HepG2 (cell line): ENCODE measurements at regions not wholly inside any gene's neighbourhood (a gene's known extent, or its start where the extent isn't known, plus 50 kb on each side); places are given as distances from the start of the nearest gene placed in this dataset.

ENCODE experiments used
- ATAC-seq: fragments of 200-7000 bp; cut with Tn5 transposase; 3 replicates; pipeline ENCODE4 v1.9.1; 2020; ENCODE audit warnings: mild to moderate bottlenecking, moderate library complexity
- BruUV-seq: library from RNA; stranded (reverse); fragments of 400-500 nt; replicated peaks from 2 replicates; lab custom pipeline; 2021; lab: Mats Ljungman, UMichigan
- CTCF ChIA-PET: fragments of 300-600 bp; formaldehyde crosslinking; extraction: SDS; loops from one replicate; lab custom pipeline; 2021; ENCODE audit warnings: low total read pairs, inconsistent platforms, low intra/inter-chr PET ratio; lab: Yijun Ruan, JAX
- POLR2A ChIA-PET: fragments of 350-600 bp; sonication (Branson Sonifier 250); formaldehyde crosslinking; loops from one replicate; lab custom pipeline; 2020; ENCODE audit warnings: antibody characterized with exemption, inconsistent platforms; lab: Yijun Ruan, JAX
- DNase-seq: peaks from one replicate; pipeline ENCODE4 v3.0.0-alpha.2; 2015; ENCODE audit warnings: low spot score
- FAIRE-seq: peaks from 3 replicates; lab custom pipeline; 2011; peaks lifted over from hg19 to GRCh38; lab: Jason Lieb, UNC
- H2AFZ ChIP-seq: one replicate; pipeline ENCODE4 v1.6.1; 2011; ENCODE audit warnings: low read length, inconsistent platforms
- H3K27ac ChIP-seq: fragments of 300-600 bp; 3 replicates; pipeline ENCODE4 v1.8.0; 2011; ENCODE audit warnings: mixed run types, mild to moderate bottlenecking, mixed read lengths, low read length, inconsistent platforms; ENCODE audit not compliant: insufficient read depth; ENCODE audit errors: extremely low read length
- H3K27me3 ChIP-seq, 2 experiments: fragments of 200-600 bp in 1 of 2; 2 replicates in 1 of 2; 3 replicates in 1 of 2; pipeline versions ENCODE4 v1.6.0 to v1.8.0; 2011; ENCODE audit warnings: low read length in 2 of 2, mild to moderate bottlenecking in 2 of 2, moderate library complexity in 2 of 2, inconsistent platforms in 1 of 2; ENCODE audit not compliant: insufficient read depth in 2 of 2, control insufficient read depth in 1 of 2
- H3K36me3 ChIP-seq, 2 experiments: fragments of 200-600 bp in 1 of 2; replicated peaks in 1 of 2; 2 replicates in 1 of 2; 3 replicates in 1 of 2; pipeline versions ENCODE4 v1.5.1 to v1.8.0; 2011; ENCODE audit warnings: low read length in 2 of 2, inconsistent platforms in 1 of 2; ENCODE audit not compliant: insufficient read depth in 2 of 2, control insufficient read depth in 1 of 2
- H3K4me1 ChIP-seq: 2 replicates; pipeline ENCODE4 v1.5.1; 2012; ENCODE audit warnings: low read length, inconsistent platforms; ENCODE audit not compliant: insufficient read depth
- H3K4me2 ChIP-seq: 2 replicates; pipeline ENCODE4 v1.6.0; 2011; ENCODE audit warnings: low read depth, low read length, inconsistent platforms
- H3K4me3 ChIP-seq, 3 experiments: fragments of 200-600 bp in 1 of 3; sonication (generic), shearing (Covaris generic) in 1 of 3; replicated peaks in 1 of 3; 2 replicates each; pipeline ENCODE4 v1.5.1; 2011 to 2016; ENCODE audit warnings: low read length in 3 of 3, inconsistent platforms in 2 of 3, low read depth in 2 of 3, mild to moderate bottlenecking in 2 of 3, control low read depth in 1 of 3, mixed read lengths in 1 of 3; ENCODE audit not compliant: insufficient read depth in 1 of 3
- H3K79me2 ChIP-seq: one replicate; pipeline ENCODE4 v1.6.1; 2011; ENCODE audit warnings: low read length, inconsistent platforms; ENCODE audit not compliant: insufficient read depth
- H3K9ac ChIP-seq: 2 replicates; pipeline ENCODE4 v1.6.0; 2011; ENCODE audit warnings: mild to moderate bottlenecking, low read depth, low read length, inconsistent platforms; ENCODE audit not compliant: insufficient read depth
- H3K9me3 ChIP-seq: 2 replicates; pipeline ENCODE4 v1.5.1; 2012; ENCODE audit warnings: mild to moderate bottlenecking, low read length
- H4K20me1 ChIP-seq: 2 replicates; pipeline ENCODE4 v1.6.0; 2011; ENCODE audit warnings: inconsistent platforms, mild to moderate bottlenecking, low read length, moderate library complexity; ENCODE audit not compliant: insufficient read depth
- GABPB1 ChIP-seq: IDR thresholded peaks from 2 replicates; pipeline ENCODE4 v1.6.1; 2016; ENCODE audit warnings: mild to moderate bottlenecking, missing genetic modification reagents, moderate library complexity, missing compliant biosample characterization
- HOXA7 ChIP-seq: sonication (generic); formaldehyde crosslinking; IDR thresholded peaks from 2 replicates; pipeline ENCODE4 v1.8.1; 2022; ENCODE audit warnings: mild to moderate bottlenecking, missing genetic modification reagents, moderate library complexity
- JUND ChIP-seq: sonication (generic); formaldehyde crosslinking; IDR thresholded peaks from 2 replicates; pipeline ENCODE4 v1.8.0; 2022; ENCODE audit warnings: mild to moderate bottlenecking, missing genetic modification reagents
- NFE2L1 ChIP-seq: sonication (generic); formaldehyde crosslinking; IDR thresholded peaks from 2 replicates; pipeline ENCODE4 v1.4.0; 2020; ENCODE audit warnings: missing genetic modification reagents, mild to moderate bottlenecking, borderline replicate concordance
- SAFB2 ChIP-seq: sonication (generic); formaldehyde crosslinking; IDR thresholded peaks from 2 replicates; pipeline ENCODE4 v1.5.1; 2020; ENCODE audit warnings: missing genetic modification reagents, low read depth, mild to moderate bottlenecking, borderline replicate concordance
- SP140L ChIP-seq: sonication (generic); formaldehyde crosslinking; IDR thresholded peaks from 2 replicates; pipeline ENCODE4 v1.4.0; 2020; ENCODE audit warnings: missing genetic modification reagents, borderline replicate concordance
- TEAD3 ChIP-seq: optimal IDR thresholded peaks from 2 replicates; pipeline ENCODE3; 2016; ENCODE audit warnings: borderline replicate concordance
- ZFP36L2 ChIP-seq: sonication (generic); formaldehyde crosslinking; IDR thresholded peaks from 2 replicates; pipeline ENCODE4 v1.4.0; 2020; ENCODE audit warnings: missing genetic modification reagents
- ZFY ChIP-seq: sonication (generic); formaldehyde crosslinking; IDR thresholded peaks from 2 replicates; pipeline ENCODE4 v1.4.0; 2020; ENCODE audit warnings: missing genetic modification reagents
- ZNF224 ChIP-seq: sonication (generic); formaldehyde crosslinking; IDR thresholded peaks from 2 replicates; pipeline ENCODE4 v1.5.0; 2020; ENCODE audit warnings: mild to moderate bottlenecking, missing genetic modification reagents
- ZNF468 ChIP-seq: sonication (generic); formaldehyde crosslinking; IDR thresholded peaks from 2 replicates; pipeline ENCODE4 v1.8.0; 2022; ENCODE audit warnings: mild to moderate bottlenecking, moderate library complexity, missing genetic modification reagents
- ZNF501 ChIP-seq: sonication (generic); formaldehyde crosslinking; IDR thresholded peaks from 2 replicates; pipeline ENCODE4 v1.5.1; 2020; ENCODE audit warnings: mild to moderate bottlenecking, moderate library complexity, missing genetic modification reagents
- ZNF816 ChIP-seq: sonication (generic); formaldehyde crosslinking; IDR thresholded peaks from 2 replicates; pipeline ENCODE4 v1.8.0; 2022; ENCODE audit warnings: missing genetic modification reagents, mild to moderate bottlenecking, borderline replicate concordance
- WGBS: methylation state at CpG from one replicate; pipeline ENCODE4 v1.1.6; 2017; ENCODE audit warnings: low lambda C conversion rate; 5-methylcytosine and 5-hydroxymethylcytosine counted together
- in situ Hi-C: cut with HindIII; loops from 2 replicates; pipeline ENCODE4 v1.10.0; 2017; ENCODE audit warnings: low pct_unique_long_range_greater_than_20kb; ENCODE audit not compliant: extremely low pct_ligation_motif_present
- intact Hi-C: fragments of 100-400 bp; cut with micrococcal nuclease; formaldehyde crosslinking; loops from one replicate; pipeline ENCODE4 v1.10.0; 2022; ENCODE audit not compliant: unreplicated experiment
- TF ChIP-seq, protein P1 (sequence below): sonication (generic); formaldehyde crosslinking; IDR thresholded peaks from 2 replicates; pipeline ENCODE4 v1.8.0; 2022; ENCODE audit warnings: mild to moderate bottlenecking, missing genetic modification reagents
- TF ChIP-seq, protein P2 (sequence below): sonication (generic); formaldehyde crosslinking; IDR thresholded peaks from 2 replicates; pipeline ENCODE4 v1.4.0; 2020; ENCODE audit warnings: mild to moderate bottlenecking, missing genetic modification reagents, borderline replicate concordance
- TF ChIP-seq, protein P3 (sequence below): sonication (generic); formaldehyde crosslinking; IDR thresholded peaks from 2 replicates; pipeline ENCODE4 v1.4.0; 2020; ENCODE audit warnings: missing genetic modification reagents

DNA sequence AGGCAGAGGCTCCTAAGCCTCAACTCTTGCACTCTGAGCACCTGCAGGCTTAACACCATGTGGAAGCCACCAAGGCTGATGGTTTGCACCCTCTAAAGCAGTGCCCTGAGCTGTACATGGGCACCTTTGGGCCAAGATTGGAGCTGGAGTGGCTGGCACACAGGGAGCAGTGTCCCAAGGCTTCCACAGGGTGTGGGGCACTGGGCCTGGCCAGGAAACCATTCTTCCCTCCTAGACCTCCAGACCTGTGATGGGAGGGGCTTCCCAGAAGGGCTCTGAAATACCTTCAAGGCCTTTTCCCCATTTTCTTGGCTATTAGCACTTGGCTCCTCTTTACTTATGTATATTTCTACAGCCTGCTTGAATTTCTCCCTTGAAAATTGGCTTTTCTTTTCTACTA is 67.9 kb upstream of the PPM1J start (continued):
- TF ChIP-seq, protein P1, sequence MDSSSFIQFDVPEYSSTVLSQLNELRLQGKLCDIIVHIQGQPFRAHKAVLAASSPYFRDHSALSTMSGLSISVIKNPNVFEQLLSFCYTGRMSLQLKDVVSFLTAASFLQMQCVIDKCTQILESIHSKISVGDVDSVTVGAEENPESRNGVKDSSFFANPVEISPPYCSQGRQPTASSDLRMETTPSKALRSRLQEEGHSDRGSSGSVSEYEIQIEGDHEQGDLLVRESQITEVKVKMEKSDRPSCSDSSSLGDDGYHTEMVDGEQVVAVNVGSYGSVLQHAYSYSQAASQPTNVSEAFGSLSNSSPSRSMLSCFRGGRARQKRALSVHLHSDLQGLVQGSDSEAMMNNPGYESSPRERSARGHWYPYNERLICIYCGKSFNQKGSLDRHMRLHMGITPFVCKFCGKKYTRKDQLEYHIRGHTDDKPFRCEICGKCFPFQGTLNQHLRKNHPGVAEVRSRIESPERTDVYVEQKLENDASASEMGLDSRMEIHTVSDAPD (CRISPR knock-in tag): no peak
- TF ChIP-seq, all 625 proteins: peak for 0

DNA sequence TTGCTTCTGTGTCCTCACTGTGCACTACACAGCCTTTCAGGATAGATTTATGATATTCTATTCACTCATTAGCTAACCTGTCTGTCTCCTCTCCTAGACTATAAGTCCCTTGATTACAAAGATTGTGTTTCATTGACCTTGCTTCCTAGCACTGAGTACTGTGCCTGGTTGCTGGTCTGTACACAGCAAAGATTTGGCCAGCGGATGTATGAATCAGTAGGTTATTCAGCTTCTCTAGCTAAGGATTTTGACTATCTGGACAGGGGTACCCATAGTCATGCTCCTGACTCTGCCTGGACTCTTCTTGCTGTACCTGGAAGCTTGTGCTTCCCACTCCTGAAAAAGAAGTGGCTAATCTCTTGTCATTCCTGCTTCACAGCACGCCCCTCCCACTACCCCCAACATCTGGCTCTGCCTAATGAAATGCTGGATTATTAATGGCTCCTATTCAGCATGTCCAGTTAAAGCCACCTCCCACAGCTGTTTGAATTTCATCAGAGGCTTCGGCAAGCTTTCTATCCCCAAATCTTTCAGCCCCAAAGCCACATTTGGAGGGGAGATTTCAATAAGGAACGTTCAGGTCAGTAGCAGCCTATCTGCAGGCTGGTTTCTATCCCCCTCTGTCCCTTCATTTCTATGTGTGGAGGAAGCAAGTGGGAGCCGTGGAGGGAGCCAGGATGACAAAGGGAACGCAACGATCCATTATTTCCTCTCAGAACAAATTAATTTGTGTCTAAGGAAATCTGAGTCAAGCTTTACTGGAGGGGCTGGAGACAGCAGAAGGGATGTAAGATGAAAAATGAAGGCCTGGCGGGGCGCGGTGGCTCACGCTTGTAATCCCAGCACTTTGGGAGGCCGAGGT is 64.8 kb upstream of the PPM1J start:
- in situ Hi-C loops (no loop called here), intact Hi-C loops (no loop called here)
- 44% methylated on average over 12 of the region's 12 CpGs for WGBS
- no peak overlapping the region for H3K27ac ChIP-seq
- ATAC-seq (no peak), FAIRE-seq (no peak), DNase-seq (no peak)
- no peaks in the 10 kb centered on the region for H4K20me1 ChIP-seq
- no peaks in the 10 kb centered on the region for H3K27me3 ChIP-seq
- CTCF ChIA-PET: no interaction called here
- H3K9ac ChIP-seq: no peak overlapping the region
- no peaks in the 10 kb centered on the region for H3K79me2 ChIP-seq
- TF ChIP-seq HOXA7 (no peak), GABPB1 (CRISPR knock-in tag) (no peak), ZFP36L2 (CRISPR knock-in tag) (no peak), ZNF468 (CRISPR knock-in tag) (no peak), TEAD3 (no peak), JUND (CRISPR knock-in tag) (no peak), SP140L (no peak), ZNF501 (CRISPR knock-in tag) (no peak), ZFY (CRISPR knock-in tag) (no peak), SAFB2 (no peak), ZNF816 (no peak), ZNF224 (no peak), NFE2L1 (CRISPR knock-in tag) (no peak)
- TF ChIP-seq, protein P2, sequence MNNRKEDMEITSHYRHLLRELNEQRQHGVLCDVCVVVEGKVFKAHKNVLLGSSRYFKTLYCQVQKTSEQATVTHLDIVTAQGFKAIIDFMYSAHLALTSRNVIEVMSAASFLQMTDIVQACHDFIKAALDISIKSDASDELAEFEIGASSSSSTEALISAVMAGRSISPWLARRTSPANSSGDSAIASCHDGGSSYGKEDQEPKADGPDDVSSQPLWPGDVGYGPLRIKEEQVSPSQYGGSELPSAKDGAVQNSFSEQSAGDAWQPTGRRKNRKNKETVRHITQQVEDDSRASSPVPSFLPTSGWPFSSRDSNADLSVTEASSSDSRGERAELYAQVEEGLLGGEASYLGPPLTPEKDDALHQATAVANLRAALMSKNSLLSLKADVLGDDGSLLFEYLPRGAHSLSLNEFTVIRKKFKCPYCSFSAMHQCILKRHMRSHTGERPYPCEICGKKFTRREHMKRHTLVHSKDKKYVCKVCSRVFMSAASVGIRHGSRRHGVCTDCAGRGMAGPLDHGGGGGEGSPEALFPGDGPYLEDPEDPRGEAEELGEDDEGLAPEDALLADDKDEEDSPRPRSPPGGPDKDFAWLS: no peak
- TF ChIP-seq, protein P3, sequence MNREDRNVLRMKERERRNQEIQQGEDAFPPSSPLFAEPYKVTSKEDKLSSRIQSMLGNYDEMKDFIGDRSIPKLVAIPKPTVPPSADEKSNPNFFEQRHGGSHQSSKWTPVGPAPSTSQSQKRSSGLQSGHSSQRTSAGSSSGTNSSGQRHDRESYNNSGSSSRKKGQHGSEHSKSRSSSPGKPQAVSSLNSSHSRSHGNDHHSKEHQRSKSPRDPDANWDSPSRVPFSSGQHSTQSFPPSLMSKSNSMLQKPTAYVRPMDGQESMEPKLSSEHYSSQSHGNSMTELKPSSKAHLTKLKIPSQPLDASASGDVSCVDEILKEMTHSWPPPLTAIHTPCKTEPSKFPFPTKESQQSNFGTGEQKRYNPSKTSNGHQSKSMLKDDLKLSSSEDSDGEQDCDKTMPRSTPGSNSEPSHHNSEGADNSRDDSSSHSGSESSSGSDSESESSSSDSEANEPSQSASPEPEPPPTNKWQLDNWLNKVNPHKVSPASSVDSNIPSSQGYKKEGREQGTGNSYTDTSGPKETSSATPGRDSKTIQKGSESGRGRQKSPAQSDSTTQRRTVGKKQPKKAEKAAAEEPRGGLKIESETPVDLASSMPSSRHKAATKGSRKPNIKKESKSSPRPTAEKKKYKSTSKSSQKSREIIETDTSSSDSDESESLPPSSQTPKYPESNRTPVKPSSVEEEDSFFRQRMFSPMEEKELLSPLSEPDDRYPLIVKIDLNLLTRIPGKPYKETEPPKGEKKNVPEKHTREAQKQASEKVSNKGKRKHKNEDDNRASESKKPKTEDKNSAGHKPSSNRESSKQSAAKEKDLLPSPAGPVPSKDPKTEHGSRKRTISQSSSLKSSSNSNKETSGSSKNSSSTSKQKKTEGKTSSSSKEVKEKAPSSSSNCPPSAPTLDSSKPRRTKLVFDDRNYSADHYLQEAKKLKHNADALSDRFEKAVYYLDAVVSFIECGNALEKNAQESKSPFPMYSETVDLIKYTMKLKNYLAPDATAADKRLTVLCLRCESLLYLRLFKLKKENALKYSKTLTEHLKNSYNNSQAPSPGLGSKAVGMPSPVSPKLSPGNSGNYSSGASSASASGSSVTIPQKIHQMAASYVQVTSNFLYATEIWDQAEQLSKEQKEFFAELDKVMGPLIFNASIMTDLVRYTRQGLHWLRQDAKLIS: no peak
- no peak overlapping the region for H3K4me3 ChIP-seq
- POLR2A ChIA-PET: no interaction called here
- no peaks in the 10 kb centered on the region for H3K4me1 ChIP-seq
- no peaks in the 10 kb centered on the region for H3K9me3 ChIP-seq
- H2AFZ ChIP-seq: no peak overlapping the region
- H3K36me3 ChIP-seq: no peaks in the 10 kb centered on the region
- BruUV-seq: no TSS peak
- no peak overlapping the region for H3K4me2 ChIP-seq
